ENCODE measurements at regions not wholly inside any gene's neighbourhood (a gene's known extent, or its start where the extent isn't known, plus 50 kb on each side); places are given as distances from the start of the nearest gene placed in this dataset.
"Not testable (repeated sequence)": the region's sequence is repeated elsewhere in the genome, so short reads cannot be mapped to it uniquely, and the experiment has no call there.

DNA sequence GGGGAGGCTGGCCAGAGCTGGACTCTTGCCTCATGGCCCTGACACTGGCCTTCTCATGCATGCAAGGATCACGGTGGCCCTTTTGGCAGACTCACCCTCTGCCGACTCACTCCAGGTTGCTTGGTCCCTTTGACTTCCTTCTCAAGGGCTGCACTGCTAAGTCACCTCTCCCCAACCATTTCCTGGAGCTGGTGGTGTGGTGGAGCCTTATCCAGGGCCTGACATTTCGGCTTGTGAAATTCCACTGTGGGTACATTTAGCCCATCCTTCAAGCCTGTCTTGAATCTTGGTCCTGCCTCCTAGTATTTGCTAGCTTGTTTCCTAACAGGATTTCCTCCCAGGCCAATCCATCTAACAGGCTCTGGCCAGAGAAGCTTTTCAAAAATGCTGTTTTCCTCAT lies 52.6 kb upstream of the JUN start:
- DNase-seq (ENCODE audit: low read depth) = no peak

DNA sequence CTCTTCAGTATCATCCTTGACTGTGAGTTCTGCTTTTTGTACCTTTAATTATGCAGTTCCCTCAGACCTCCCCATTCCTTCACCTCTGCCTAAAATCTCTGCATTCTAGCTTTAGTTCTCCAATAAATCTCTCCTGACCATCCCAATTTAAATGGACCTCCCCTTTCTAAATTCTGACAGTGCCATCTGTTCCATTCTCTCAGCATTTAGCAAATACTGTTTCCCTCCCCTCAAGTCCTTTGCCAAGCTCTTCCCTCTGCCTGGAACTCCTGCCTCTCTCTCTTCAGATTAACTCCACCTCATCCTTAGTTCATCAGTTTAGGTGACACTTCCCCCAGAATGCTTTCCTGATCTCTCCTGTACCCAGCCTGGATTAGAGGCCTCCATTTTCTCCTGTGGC lies 54.0 kb upstream of the JUN start:
- no peak for DNase-seq (ENCODE audit: low read depth)

DNA sequence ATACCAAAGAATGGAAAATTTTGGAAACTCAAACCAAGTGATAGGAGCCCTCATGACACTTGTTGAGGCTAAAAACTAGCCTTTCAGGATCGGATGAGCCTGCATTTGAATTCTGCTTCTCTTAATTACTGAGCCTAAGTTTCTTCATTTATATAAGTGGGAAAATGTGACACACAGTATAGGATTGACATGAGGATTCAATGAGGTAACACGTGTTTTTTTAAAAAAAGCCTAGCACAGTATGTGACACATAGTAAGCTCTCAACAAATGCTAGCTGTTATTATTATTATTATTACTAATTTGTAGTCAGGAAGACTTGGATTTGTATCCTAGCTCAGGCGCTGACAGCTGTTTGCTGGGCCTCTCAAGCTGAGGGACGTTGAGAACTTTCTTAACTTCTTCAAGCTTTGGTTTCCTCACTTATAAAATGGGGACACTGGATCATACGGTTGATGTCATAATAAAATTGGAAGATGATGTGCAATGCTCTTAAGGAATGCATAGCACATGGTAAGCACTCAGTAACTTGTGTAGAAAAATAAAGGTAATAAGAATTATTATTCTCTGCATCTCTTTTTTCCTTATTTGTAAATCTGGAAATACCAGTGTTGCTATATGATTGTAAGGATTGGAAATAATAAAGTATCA lies 55.4 kb upstream of the JUN start:
- DNase-seq (ENCODE audit: low read depth) = no peak

DNA sequence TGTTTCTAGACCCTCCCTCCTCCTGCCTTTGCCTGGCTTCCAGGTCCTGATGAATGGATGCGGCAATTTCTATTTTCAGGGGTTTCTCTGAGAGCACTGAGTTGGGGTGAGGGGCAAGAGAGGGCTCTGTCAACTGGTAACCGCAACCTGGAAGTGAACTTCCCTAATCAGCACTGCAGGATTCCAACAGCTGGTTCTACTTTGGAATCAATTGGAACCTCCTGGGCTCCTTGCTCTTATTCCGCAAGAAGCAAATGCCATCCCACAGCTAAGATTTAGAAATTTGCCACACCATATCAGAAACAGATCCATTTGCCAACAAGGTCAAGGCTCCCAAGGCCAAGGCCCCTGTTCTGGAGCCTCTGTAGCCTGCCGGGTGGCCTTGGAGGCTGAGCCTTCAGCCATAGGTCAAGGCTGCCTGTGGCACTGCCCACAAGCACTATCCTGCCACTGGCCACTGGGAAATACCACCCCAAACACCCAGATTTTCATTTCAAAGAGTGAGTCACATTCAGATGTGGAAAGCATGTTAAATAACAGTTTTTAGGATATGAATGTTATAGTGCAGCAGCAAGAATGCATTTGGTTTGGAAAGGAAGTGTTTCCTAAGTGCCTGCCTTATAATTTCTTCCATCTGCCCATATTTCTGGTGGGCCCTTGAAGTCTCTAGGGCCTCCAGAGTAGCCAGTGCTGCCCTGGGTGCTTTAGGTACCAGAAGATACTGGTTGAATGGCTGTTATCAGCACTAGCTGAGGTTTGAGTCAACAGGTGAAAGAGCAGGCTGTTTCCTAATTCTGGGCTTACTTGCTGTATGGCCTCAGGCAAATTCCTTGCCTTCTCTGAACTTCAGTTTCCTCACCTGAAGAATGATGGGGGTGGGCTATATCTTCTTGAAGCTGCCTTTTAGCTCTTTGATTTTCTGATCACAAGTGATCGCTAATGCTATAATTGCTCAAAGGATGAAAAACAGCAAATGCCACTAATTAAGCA lies 56.3 kb upstream of the JUN start:
- peak; percentile 66 for DNase-seq (ENCODE audit: low read depth)

DNA sequence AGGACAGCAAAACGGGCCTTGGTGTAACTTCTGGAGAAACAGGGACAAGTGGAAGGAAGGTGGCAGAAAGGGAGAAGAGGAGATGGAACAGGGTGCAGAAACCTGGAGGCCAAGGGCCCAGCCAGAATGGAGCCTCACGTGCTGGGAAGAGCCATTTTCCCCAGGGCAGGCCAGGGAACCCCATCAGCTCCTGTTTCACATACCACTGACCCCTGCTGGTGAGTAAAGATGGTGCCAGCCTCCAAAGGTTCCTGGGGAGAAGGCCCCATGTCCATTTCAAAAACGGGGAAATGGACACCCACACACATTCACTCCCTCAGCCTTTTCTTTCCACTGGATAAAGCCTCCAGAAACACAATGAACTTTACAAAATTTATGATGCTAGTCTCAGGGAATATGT lies 57.6 kb upstream of the JUN start:
- DNase-seq (ENCODE audit: low read depth) = peak; percentile 31

DNA sequence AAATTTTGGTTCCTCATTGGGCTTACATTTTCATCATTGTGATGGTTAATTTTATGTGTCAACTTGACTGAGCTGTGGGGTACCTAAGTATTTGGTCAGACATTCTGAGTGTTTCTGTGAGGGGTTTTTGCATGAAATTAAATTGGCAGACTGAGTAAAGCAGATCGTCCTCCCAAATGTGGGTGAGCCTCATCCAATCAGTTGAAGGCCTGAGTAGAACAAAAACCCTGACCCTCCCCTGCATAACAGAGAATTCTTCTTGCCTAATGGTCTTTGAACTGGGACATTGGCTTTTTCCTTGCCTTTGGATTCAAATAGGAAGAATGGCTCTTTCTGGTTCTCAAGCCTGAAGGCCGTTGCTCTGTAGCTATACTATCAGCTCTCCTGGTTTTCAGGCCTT lies 59.1 kb upstream of the JUN start:
- DNase-seq (ENCODE audit: low read depth) = no peak

DNA sequence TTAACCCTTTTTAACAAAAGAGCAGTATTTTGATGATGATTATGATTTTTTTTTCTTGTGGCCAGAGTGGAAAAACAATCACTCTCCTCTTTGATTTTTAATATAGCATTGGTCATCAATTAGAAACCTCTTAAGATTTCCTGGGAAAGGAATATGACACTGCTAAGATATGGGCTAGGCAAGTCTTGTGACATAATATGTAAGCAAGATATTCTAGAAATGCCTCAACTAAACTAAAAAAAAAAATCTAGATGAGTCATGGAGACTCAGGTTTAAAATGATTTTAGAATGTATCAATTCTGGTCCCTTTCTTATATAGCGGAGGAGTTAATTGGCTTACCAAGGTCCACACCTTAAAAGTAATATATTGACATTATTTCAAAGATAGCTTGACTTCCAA lies 60.3 kb upstream of the JUN start:
- DNase-seq (ENCODE audit: low read depth) = peak; percentile 67

DNA sequence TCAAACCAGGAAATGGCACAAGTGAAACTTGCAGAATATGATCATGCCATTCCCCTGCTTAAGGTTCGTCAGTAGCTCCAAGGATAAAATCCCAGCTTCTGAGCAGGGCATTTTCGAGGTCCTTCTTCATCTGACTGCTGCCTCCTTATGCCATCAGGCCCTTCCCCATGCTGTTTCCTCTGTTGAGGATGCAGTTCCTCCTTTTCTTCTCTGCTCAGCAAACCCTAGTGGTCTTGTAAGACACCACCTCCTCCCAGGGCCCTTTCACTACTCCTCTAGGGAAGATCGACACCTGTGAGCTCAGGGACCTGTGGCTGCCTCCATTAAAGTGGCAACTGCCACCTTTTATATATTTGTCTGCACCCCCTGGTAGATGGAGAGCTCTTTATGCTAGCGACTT lies 62.1 kb upstream of the JUN start:
- no peak for DNase-seq (ENCODE audit: low read depth)

DNA sequence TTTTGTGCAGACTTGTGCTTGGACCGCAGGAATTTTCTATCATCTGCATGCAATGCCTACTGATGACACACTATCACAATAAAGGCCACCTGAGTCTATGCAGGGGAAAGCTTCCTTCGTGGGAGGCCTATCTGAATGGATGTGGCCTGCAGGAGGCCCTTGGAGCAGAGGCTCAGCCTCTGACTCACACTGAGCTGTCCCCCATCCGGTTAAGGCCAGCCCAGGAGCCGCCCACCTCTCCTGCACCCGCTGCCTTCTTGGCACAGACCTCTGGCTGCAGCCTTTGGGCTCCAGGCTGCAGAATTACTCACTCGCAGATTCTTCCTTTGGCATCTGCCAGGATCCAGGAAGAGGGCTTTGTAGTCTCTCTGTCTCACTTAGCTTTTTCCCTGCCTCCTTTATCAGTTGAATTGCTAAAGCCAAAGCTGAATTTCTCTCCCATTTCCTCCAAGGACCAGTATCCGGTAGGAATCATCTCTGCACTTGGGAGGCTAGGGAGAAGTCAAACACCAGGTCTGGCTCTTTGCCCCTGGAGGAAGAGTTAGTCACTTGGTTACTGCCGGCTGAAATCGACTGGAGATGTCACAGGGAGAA lies 65.1 kb upstream of the JUN start:
- DNase-seq (ENCODE audit: low read depth) = peak; percentile 99

DNA sequence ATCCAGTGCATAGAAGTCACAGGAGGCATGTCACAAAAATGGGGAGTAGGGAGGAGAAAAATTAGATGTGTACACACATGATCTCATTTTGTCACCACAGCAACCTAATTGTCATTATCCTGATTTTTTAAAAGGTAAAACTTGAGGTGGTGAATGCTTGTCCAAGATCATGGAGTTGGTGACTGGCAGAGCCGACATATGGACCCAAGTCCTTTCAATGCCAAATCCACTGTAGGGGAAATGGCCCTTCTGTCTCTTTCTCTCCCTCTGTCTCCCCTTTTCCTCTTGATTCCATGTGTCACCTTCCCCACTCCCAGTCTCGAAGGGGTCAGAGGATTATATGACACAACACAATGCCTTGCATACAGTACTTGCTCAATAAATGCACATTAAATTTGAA lies 65.7 kb upstream of the JUN start:
- DNase-seq (ENCODE audit: low read depth) = peak; percentile 32

DNA sequence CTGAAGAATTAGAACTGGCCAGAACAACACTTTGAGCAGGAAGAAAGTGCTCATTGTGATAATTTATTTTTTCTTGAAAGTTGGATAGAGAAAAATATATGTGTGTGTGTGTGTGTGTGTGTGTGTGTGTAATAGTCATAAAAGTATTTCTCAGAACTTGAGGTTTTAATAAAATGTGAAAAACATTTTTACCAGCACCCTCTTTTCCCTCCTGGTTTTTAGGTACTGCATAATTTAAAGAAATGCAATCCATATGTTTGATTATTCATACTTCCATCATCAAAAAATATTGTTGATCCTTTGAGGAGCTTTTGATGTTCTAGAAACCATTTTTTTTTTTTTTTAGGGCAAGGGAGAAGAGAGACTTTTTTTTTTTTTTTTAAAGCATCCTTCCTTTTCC lies 66.8 kb upstream of the JUN start:
- no peak for DNase-seq (ENCODE audit: low read depth)

DNA sequence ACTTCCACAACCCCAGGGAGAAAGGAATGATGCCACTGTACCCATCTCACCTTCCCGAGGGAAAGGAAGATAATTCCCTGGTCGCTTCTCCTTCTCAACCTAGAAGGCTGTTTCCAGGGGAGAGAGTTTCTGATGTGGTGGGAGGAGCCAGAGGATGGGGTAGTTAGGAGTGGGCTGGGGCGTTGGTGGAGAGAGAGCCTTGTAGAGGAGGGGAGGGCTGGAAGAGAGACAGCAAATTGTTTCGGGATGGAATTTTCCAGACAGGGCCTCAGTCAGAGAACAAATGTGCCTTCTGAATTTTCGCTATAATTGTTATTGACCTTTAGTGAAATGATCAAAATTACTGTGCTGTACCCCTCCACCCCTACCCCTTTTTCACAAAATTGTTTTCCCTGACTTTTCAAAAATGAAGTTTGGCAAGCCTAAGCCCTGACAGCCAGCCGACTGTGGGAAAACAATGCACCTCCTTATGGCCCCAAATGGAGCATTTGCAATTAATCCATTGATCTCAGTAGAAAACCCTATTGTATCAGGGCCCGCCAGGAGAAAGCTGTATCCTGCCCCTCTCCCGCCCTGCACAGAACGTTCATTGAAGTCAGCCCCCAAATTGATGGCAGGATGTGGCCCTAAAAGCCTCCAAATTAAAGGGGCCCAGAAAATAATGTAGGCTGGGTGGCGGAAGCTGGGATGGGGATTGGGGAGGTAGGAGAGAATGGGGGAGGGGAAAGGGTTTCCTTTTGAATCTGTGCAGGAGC lies 69.1 kb upstream of the JUN start:
- DNase-seq (ENCODE audit: low read depth) = no peak

DNA sequence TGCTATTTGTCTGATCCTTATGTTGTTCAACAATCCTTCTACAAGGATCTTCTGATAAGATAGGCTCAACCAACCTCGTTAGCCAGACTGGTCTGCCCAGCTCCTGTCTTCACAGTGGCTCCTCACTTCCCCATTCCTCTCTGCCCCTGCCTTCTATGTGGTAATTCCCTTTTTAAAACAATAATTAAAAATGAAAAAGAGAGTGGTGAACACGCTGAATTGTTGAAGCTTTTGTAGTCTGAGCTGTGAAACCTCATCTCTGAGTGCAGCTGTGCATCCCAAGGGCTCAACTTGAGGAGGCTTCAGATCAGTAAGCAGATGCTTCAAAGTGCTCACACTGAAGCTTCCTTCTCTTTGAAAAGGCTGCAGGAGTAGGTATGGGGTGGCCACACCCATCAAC lies 70.7 kb upstream of the JUN start:
- no peak for DNase-seq (ENCODE audit: low read depth)

DNA sequence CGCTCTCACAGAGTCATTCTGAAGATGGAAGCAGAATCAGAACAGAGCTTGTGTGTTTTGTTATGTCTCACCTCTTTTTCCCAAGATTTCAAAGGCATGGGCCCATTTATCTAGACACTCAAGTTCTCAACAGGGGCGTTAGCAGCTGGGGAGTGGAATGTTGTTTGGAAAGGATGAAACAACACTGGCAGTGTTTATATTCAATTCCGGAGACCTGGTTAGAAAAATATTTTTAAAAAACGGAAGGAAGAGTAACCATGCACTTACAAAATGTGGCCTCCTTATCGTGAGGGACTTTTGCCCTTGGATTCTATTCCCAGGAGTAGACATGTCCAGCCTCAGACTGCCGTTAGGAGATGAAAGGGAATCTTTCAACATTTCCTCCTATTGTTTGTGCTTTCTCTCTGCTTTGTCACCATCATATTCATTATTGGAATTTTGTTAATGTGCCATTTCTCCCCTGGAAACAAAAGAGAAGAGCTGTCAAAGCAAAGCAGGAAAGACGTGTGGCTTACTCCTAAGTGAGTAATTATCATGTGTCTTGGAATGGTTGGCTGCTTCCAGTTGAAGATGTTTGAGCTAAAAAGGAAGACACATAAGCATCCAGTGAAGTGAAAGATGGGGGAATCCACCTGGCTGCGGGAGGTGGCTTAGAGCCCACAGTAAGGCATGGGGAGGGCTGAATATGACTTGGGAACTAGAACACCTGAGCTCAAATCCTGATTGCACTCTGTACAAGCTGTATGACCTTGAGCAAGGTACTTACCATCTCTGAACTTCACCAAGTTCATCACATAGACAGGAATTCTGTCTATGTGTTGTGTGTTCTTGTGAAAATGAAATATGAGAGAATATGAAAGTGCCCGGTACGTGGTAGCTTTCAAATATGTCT lies 71.7 kb upstream of the JUN start:
- no peak for DNase-seq (ENCODE audit: low read depth)

DNA sequence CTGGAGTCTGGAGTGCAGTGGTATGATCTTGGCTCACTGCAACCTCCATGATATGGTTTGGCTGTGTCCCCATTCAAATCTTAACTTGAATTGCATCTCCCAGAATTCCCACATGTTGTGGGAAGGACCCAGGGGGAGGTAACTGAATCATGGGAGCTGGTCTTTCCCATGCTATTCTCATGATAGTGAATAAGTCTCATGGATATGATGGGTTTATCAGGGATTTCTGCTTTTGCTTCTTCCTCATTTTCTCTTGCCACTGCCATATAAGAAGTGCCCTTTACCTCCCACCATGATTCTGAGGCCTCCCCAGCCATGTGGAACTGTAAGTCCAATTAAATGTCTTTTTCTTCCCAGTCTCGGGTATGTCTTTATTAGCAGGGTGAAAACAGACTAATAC lies 72.4 kb upstream of the JUN start:
- DNase-seq (ENCODE audit: low read depth) = not testable (repeated sequence)

DNA sequence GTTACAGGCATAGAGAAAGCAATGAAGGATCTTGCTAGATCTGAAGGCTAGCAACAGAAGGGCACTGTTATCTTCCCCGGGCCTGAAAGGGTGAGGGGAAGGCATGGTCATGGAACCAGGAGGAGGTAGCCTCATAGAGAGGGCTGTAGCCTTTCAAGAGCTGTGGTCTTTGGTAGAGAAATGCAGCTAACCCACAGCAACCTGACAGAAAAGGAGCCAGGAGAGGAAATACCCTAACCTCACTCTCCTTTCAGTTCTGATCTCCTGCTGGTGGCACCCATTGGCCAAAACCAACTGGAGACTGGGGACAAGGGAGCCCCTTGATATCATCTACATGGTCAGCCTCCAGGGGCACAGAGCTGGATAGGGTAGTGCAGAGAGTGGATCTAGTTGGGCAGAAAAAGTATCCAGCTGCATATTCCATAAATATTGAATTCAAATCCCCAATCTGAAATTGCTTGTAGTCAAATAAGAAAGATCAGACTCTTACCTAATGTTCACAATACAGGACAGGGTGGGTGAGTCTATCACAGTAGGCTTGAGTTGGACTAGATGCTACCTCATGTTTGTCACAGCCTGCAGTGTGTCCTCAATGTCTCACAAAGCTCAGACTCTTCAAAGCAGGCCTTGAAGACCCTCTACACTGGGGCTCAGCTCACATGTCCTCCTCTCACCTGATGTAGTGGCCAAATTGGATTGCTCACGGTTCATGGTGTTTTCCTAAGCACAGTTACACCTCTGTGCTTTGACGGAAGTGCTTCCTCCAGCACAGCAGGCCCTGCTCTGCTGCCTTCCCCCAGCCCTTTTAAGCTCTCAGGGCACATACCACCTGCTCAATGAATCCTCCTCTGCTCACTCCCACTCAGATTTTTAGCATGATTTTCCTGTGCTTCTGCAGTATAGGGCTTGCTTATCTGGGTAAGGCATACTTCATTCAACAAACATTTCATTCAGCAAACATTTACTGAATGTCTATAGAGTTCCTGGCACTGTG lies 74.1 kb upstream of the JUN start:
- no peak for DNase-seq (ENCODE audit: low read depth)

DNA sequence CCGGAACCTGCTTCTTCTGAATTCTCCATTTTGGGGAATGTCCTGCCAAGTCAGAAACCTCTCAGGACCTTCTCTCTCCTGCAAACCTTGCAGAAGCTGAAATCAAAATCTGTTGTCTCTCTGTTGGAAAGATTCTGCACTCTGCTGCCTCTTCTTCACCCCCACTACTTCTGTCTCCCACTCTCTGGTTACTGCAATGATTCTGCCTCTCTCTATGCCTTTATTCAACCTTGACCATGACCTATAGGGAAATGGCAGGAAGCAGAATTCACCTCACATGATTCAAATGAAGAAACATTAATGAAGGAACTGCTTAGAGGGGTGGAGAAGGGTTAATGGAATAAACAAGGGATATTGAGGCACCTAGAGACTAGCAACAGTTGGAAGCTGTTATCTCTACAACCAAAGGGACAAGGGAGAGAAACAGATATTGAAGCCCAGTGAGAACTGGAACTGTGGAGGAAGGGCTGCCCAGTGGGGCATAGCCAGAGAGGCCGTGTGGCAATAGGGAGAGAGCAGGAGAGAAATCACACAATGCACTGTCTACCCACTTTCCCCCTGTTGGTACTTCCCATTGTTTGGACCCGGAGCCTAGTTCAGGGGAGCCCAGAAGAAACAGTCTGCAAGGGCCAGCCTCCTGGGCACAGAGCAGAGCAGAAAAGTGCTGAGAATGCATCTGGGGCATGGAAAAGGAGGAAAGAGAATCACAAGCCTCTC lies 76.1 kb upstream of the JUN start:
- no peak for DNase-seq (ENCODE audit: low read depth)

DNA sequence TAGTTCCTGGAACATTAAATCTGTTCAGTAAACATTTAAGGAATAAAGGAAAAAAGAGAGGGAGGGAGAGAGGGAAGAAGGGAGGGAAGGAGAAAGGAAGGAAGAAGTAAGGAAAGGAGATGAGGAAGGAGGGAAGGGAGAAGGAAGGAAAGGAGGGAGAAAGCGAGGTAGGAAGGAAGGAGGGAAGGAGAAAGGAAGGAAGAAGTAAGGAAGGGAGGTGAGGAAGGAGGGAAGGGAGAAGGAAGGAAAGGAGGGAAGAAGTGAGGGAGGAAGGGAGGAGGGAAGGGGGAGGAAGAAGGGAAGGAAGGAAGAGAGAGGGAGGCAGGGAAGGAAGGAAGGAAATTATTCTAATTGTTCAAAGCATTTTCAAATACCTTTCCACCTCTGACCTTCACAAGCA lies 77.2 kb upstream of the JUN start:
- no peak for DNase-seq (ENCODE audit: low read depth)

DNA sequence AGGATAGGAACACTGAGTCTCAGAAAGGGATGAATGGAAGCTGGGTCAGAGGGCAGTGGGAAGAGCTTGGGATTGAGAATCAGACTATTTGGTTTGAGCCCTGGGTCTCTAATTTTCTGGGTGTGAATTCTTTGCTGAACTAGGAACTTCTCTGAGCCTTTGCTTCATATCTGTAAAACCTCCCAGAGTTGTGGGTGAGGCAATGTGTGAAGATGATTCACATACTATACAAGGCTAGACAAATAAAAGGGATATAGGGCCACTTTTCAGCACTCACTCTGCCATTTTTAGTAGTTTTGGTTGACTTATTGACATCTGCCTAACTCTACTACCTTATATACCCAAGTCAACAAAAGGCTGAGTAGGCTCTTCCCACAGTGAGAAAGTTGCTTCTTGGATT lies 77.7 kb upstream of the JUN start:
- DNase-seq (ENCODE audit: low read depth) = peak; percentile 26

Data from ELR (cell line).